ENCODE measurements at regions not wholly inside any gene's neighbourhood (a gene's known extent, or its start where the extent isn't known, plus 50 kb on each side); places are given as distances from the start of the nearest gene placed in this dataset.

GRCh38 chr12:91240386-91241095, 57.9 kb upstream of the DCN start:
- no peak overlapping the region for H2AFZ ChIP-seq (ENCODE audit: low read length)
- no peak overlapping the region for H3K4me2 ChIP-seq (ENCODE audit: low read length)
- TF ChIP-seq, protein P1, sequence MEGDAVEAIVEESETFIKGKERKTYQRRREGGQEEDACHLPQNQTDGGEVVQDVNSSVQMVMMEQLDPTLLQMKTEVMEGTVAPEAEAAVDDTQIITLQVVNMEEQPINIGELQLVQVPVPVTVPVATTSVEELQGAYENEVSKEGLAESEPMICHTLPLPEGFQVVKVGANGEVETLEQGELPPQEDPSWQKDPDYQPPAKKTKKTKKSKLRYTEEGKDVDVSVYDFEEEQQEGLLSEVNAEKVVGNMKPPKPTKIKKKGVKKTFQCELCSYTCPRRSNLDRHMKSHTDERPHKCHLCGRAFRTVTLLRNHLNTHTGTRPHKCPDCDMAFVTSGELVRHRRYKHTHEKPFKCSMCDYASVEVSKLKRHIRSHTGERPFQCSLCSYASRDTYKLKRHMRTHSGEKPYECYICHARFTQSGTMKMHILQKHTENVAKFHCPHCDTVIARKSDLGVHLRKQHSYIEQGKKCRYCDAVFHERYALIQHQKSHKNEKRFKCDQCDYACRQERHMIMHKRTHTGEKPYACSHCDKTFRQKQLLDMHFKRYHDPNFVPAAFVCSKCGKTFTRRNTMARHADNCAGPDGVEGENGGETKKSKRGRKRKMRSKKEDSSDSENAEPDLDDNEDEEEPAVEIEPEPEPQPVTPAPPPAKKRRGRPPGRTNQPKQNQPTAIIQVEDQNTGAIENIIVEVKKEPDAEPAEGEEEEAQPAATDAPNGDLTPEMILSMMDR (IDR thresholded peaks at IDR 0.05; ENCODE audit: low read length): no peak
- TF ChIP-seq EZH2 (IDR thresholded peaks at IDR 0.05; ENCODE audit: borderline replicate concordance, low read length): no peak
- no peak overlapping the region for H3K27ac ChIP-seq (ENCODE audit: low read depth, low read length, poor library complexity, severe bottlenecking)
- H3K4me1 ChIP-seq (ENCODE audit: insufficient read depth, low read length, severe bottlenecking): no peaks in the 10 kb centered on the region
- no peaks in the 10 kb centered on the region for H3K79me2 ChIP-seq (ENCODE audit: insufficient read depth, low read length)
- no peaks in the 10 kb centered on the region for H3K27me3 ChIP-seq (ENCODE audit: insufficient read depth, low read length)
- H4K20me1 ChIP-seq (ENCODE audit: insufficient read depth, low read length): no peaks in the 10 kb centered on the region
- H3K9me3 ChIP-seq (ENCODE audit: low read length): no peaks in the 10 kb centered on the region
- no peaks in the 10 kb centered on the region for H3K36me3 ChIP-seq (ENCODE audit: insufficient read depth, low read length)
- no peak overlapping the region for H3K9ac ChIP-seq (ENCODE audit: low read length)
- H3K4me3 ChIP-seq (ENCODE audit: low read depth, low read length, poor library complexity, severe bottlenecking): no peak overlapping the region
- H3K9me2 ChIP-seq (ENCODE audit: low read depth, low read length): no peaks in the 10 kb centered on the region
- H3F3A ChIP-seq (ENCODE audit: insufficient read depth, low read length): no peaks in the 10 kb centered on the region

GRCh38 chr12:91239481-91239880, 56.9 kb upstream of the DCN start:
- Histone ChIP-seq H3K79me2 (ENCODE audit: insufficient read depth, low read length) (no peaks in the 10 kb centered on the region), H4K20me1 (ENCODE audit: insufficient read depth, low read length) (no peaks in the 10 kb centered on the region), H3K27ac (ENCODE audit: low read depth, low read length, poor library complexity, severe bottlenecking) (no peak overlapping the region), H3K9me2 (ENCODE audit: low read depth, low read length) (no peaks in the 10 kb centered on the region), H3K9me3 (ENCODE audit: low read length) (no peaks in the 10 kb centered on the region), H2AFZ (ENCODE audit: low read length) (no peak overlapping the region), H3K4me3 (ENCODE audit: low read depth, low read length, poor library complexity, severe bottlenecking) (no peak overlapping the region), H3K9ac (ENCODE audit: low read length) (no peak overlapping the region), H3K36me3 (ENCODE audit: insufficient read depth, low read length) (no peaks in the 10 kb centered on the region), H3K4me1 (ENCODE audit: insufficient read depth, low read length, severe bottlenecking) (no peaks in the 10 kb centered on the region), H3K4me2 (ENCODE audit: low read length) (no peak overlapping the region), H3F3A (ENCODE audit: insufficient read depth, low read length) (no peaks in the 10 kb centered on the region), H3K27me3 (ENCODE audit: insufficient read depth, low read length) (no peaks in the 10 kb centered on the region)
- TF ChIP-seq, protein P1 (IDR thresholded peaks at IDR 0.05; ENCODE audit: low read length): no peak
- no peak for TF ChIP-seq EZH2 (IDR thresholded peaks at IDR 0.05; ENCODE audit: borderline replicate concordance, low read length)
